Stomach (tissue), 8 donors: ENCODE measurements at regions not wholly inside any gene's neighbourhood (a gene's known extent, or its start where the extent isn't known, plus 50 kb on each side); places are given as distances from the start of the nearest gene placed in this dataset.

Experiments
- DNase-seq, 2 donors: peaks; one replicate each; pipeline versions ENCODE4 v3.0.0 to v3.0.0-alpha.2; 2013 to 2019
- H3K27ac ChIP-seq, 5 donors: fragments of 200-600 bp in 4 of 5; sonication (generic) in 4 of 5; one replicate each; pipeline ENCODE4 v1.5.1; 2013 to 2019; ENCODE audit warnings: mild to moderate bottlenecking in 1 of 5, moderate library complexity in 1 of 5
- H3K27me3 ChIP-seq, 3 donors: fragments of 200-600 bp; sonication (generic); one replicate each; pipeline ENCODE4 v1.5.1; 2017 to 2019; ENCODE audit warnings: mixed run types in 1 of 3
- H3K36me3 ChIP-seq, 4 donors: fragments of 200-600 bp; sonication (generic); 1 replicate in 3 of 4; 2 replicates in 1 of 4; pipeline ENCODE4 v1.5.1; 2016 to 2019
- H3K4me1 ChIP-seq, 4 donors: fragments of 200-600 bp; sonication (generic); one replicate each; pipeline ENCODE4 v1.5.1; 2016 to 2019
- H3K4me3 ChIP-seq, 4 donors: fragments of 200-600 bp; sonication (generic) in 3 of 4; one replicate each; pipeline ENCODE4 v1.5.1; 2016 to 2019; ENCODE audit warnings: mild to moderate bottlenecking in 1 of 4
- H3K9me3 ChIP-seq, 4 donors: fragments of 200-600 bp; sonication (generic); one replicate each; pipeline ENCODE4 v1.5.1; 2016 to 2019
- CTCF ChIP-seq, 7 experiments: fragments of 450-650 bp in 4 of 7; fragments of 200-600 bp in 3 of 7; sonication (generic) in 3 of 7; IDR thresholded peaks; one replicate each; pipeline ENCODE4 v1.5.1; 2016 to 2019; ENCODE audit warnings: antibody characterized with exemption in 7 of 7, control low read depth in 2 of 7, mild to moderate bottlenecking in 1 of 7
- EP300 ChIP-seq: sonication (generic); formaldehyde crosslinking; IDR thresholded peaks from one replicate; pipeline ENCODE4 v1.6.1; 2017; ENCODE audit warnings: antibody characterized with exemption
- POLR2A ChIP-seq, 4 donors: fragments of 450-650 bp; IDR thresholded peaks; one replicate each; pipeline ENCODE4 v1.6.1; 2016; ENCODE audit warnings: antibody characterized with exemption in 4 of 4, control low read depth in 2 of 4, mild to moderate bottlenecking in 1 of 4, moderate library complexity in 1 of 4
- POLR2AphosphoS5 ChIP-seq, 3 donors: sonication (generic); formaldehyde crosslinking; IDR thresholded peaks; one replicate each; pipeline ENCODE4 v1.6.1; 2016; ENCODE audit warnings: antibody characterized with exemption in 3 of 3
- WGBS, 5 donors: extraction: QIAGEN DNeasy Blood & Tissue Kit in 3 of 5; methylation state at CpG; one replicate each; pipeline versions ENCODE4 v1.1.5 to v1.1.7; 2013 to 2018; 5-methylcytosine and 5-hydroxymethylcytosine counted together
- intact Hi-C: fragments of 100-400 bp; cut with DNase I; formaldehyde crosslinking; loops from one replicate; pipeline ENCODE4 v1.15.1; 2023; ENCODE audit warnings: low total_unique reads
- donor health status: healthy with polysubstance abuse.
- donor health status: Bipolar disorder and iron deficiency.
- donor health status: healthy.

GRCh38 chr5:40378396-40379177, 301.1 kb upstream of the PTGER4 start:
- no peaks in the 10 kb centered on the region for H3K36me3 ChIP-seq
- 68 to 80% (median 74%) methylated on average over 6 of the region's 6 CpGs for WGBS, 5 donors
- peak overlapping the region in 2 of 5 donors; percentile 3 to 40 for H3K27ac ChIP-seq
- no peak for DNase-seq
- H3K4me1 ChIP-seq: peaks cover 0 to 3% (median 0%) of the 10 kb centered on the region in 4 donors
- H3K9me3 ChIP-seq: no peaks in the 10 kb centered on the region
- intact Hi-C loops: no loop called here
- TF ChIP-seq CTCF (IDR thresholded peaks at IDR 0.05) (no peak), POLR2AphosphoS5 (IDR thresholded peaks at IDR 0.05) (no peak), POLR2A (IDR thresholded peaks at IDR 0.05) (no peak), EP300 (no peak)
- no peaks in the 10 kb centered on the region for H3K27me3 ChIP-seq
- no peak overlapping the region for H3K4me3 ChIP-seq

GRCh38 chr5:40376566-40376965, 303.1 kb upstream of the PTGER4 start:
- intact Hi-C loops: no loop called here
- no peaks in the 10 kb centered on the region for H3K36me3 ChIP-seq
- no peak overlapping the region for H3K4me3 ChIP-seq
- TF ChIP-seq POLR2A (IDR thresholded peaks at IDR 0.05): no peak
- TF ChIP-seq EP300: no peak
- TF ChIP-seq POLR2AphosphoS5 (IDR thresholded peaks at IDR 0.05): no peak
- no peak for TF ChIP-seq CTCF (IDR thresholded peaks at IDR 0.05)
- no peak overlapping the region for H3K27ac ChIP-seq
- H3K27me3 ChIP-seq: no peaks in the 10 kb centered on the region
- no peaks in the 10 kb centered on the region for H3K9me3 ChIP-seq
- H3K4me1 ChIP-seq: no peaks in the 10 kb centered on the region
- no peak for DNase-seq
- 83 to 97% (median 92%) methylated on average over 1 of the region's 1 CpG for WGBS, 5 donors

GRCh38 chr5:40374853-40375252, 304.9 kb upstream of the PTGER4 start:
- intact Hi-C loops: no loop called here
- DNase-seq: no peak
- TF ChIP-seq POLR2AphosphoS5 (IDR thresholded peaks at IDR 0.05): no peak
- no peak for TF ChIP-seq POLR2A (IDR thresholded peaks at IDR 0.05)
- no peaks in the 10 kb centered on the region for H3K4me1 ChIP-seq
- peaks cover 0 to 8% (median 0%) of the 10 kb centered on the region in 4 donors for H3K9me3 ChIP-seq
- no peaks in the 10 kb centered on the region for H3K36me3 ChIP-seq
- no peaks in the 10 kb centered on the region for H3K27me3 ChIP-seq
- H3K27ac ChIP-seq: no peak overlapping the region
- H3K4me3 ChIP-seq: no peak overlapping the region
- 68 to 76% (median 73%) methylated on average over 6 of the region's 6 CpGs for WGBS, 5 donors

- Histone ChIP-seq H3K27me3 (no peaks in the 10 kb centered on the region), H3K4me1 (no peaks in the 10 kb centered on the region), H3K36me3 (no peaks in the 10 kb centered on the region), H3K9me3 (peaks cover 0 to 8% (median 0%) of the 10 kb centered on the region in 4 donors), H3K27ac (no peak overlapping the region), H3K4me3 (no peak overlapping the region)
- intact Hi-C loops: no loop called here
- DNase-seq: no peak
- no peak for TF ChIP-seq POLR2A (IDR thresholded peaks at IDR 0.05)
- no peak for TF ChIP-seq CTCF (IDR thresholded peaks at IDR 0.05)
- no peak for TF ChIP-seq POLR2AphosphoS5 (IDR thresholded peaks at IDR 0.05)
- no peak for TF ChIP-seq EP300
- WGBS, 5 donors: 97 to 100% (median 98%) methylated on average over 5 of the region's 5 CpGs
These were observed 311.5 kb upstream of the PTGER4 start for GRCh38 chr5:40368200-40368599.

- WGBS, 5 donors: 89 to 95% (median 94%) methylated on average over 2 of the region's 2 CpGs
- no peaks in the 10 kb centered on the region for H3K4me1 ChIP-seq
- no peaks in the 10 kb centered on the region for H3K36me3 ChIP-seq
- no peak overlapping the region for H3K27ac ChIP-seq
- H3K9me3 ChIP-seq: peaks cover 0 to 8% (median 0%) of the 10 kb centered on the region in 4 donors
- H3K27me3 ChIP-seq: no peaks in the 10 kb centered on the region
- TF ChIP-seq POLR2A (IDR thresholded peaks at IDR 0.05): no peak
- TF ChIP-seq CTCF (IDR thresholded peaks at IDR 0.05): no peak
- no peak for TF ChIP-seq POLR2AphosphoS5 (IDR thresholded peaks at IDR 0.05)
- no peak for TF ChIP-seq EP300
- no peak for DNase-seq
- no peak overlapping the region for H3K4me3 ChIP-seq
- intact Hi-C loops: no loop called here
These were observed 312.5 kb upstream of the PTGER4 start for GRCh38 chr5:40367255-40367654.
